BJ (cell line): ENCODE measurements at regions not wholly inside any gene's neighbourhood (a gene's known extent, or its start where the extent isn't known, plus 50 kb on each side); places are given as distances from the start of the nearest gene placed in this dataset.

Experiments
- CTCF ChIA-PET: fragments of 350-600 bp; formaldehyde crosslinking; extraction: SDS; loops from one replicate; lab custom pipeline; 2021; ENCODE audit warnings: antibody characterized with exemption, inconsistent platforms; lab: Yijun Ruan, JAX
- POLR2A ChIA-PET: fragments of 300-600 bp; sonication (Branson Sonifier 250); formaldehyde crosslinking; extraction: SDS; loops from one replicate; lab custom pipeline; 2021; ENCODE audit warnings: antibody characterized with exemption; lab: Charles Lee
- DNase-seq: peaks from one replicate; pipeline ENCODE4 v3.0.0-alpha.2; 2011; ENCODE audit warnings: low read depth
- H3K27me3 ChIP-seq: 2 replicates; pipeline ENCODE4 v1.6.0; 2011; ENCODE audit warnings: low read length; ENCODE audit not compliant: control insufficient read depth, insufficient read depth
- H3K36me3 ChIP-seq: 2 replicates; pipeline ENCODE4 v1.5.1; 2011; ENCODE audit warnings: low read length; ENCODE audit not compliant: control insufficient read depth, insufficient read depth
- H3K4me3 ChIP-seq: 2 replicates; pipeline ENCODE4 v1.5.1; 2011; ENCODE audit warnings: low read depth, mild to moderate bottlenecking, control low read depth, low read length
- CTCF ChIP-seq: IDR thresholded peaks from 2 replicates; pipeline ENCODE4 v1.5.1; 2011; ENCODE audit warnings: low read depth, mild to moderate bottlenecking, control low read depth, inconsistent platforms, low read length, moderate library complexity; ENCODE audit not compliant: insufficient read depth

- DNase-seq: no peak
- no peaks in the 10 kb centered on the region for H3K27me3 ChIP-seq
- TF ChIP-seq CTCF: no peak
- no peak overlapping the region for H3K4me3 ChIP-seq
- CTCF ChIA-PET: interaction anchor here (0.9 kb wide), 1 partner anchor 414 kb away, joined by 3 read pairs; no protein-coding TSS in a partner anchor
- no peaks in the 10 kb centered on the region for H3K36me3 ChIP-seq
- POLR2A ChIA-PET: interaction anchor here (0.5 kb wide), 1 partner anchor 95 kb away, joined by 3 read pairs; no protein-coding TSS in a partner anchor
These were observed 81.6 kb downstream of the SAMD9 start for GRCh38 chr7:93036149-93036640.

GRCh38 chr7:93031795-93032194 lies 86.0 kb downstream of the SAMD9 start:
- no peaks in the 10 kb centered on the region for H3K27me3 ChIP-seq
- ChIA-PET POLR2A (no interaction called here), CTCF (no interaction called here)
- no peak for TF ChIP-seq CTCF
- H3K36me3 ChIP-seq: no peaks in the 10 kb centered on the region
- DNase-seq: no peak
- H3K4me3 ChIP-seq: no peak overlapping the region

GRCh38 chr7:93030605-93031225 lies 87.1 kb downstream of the SAMD9 start:
- no peaks in the 10 kb centered on the region for H3K27me3 ChIP-seq
- no peak overlapping the region for H3K4me3 ChIP-seq
- ChIA-PET POLR2A (interaction anchor here (0.7 kb wide), 1 partner anchor 12 kb away, joined by 3 read pairs; no protein-coding TSS in a partner anchor), CTCF (no interaction called here)
- peak; percentile 58 for DNase-seq
- no peaks in the 10 kb centered on the region for H3K36me3 ChIP-seq
- no peak for TF ChIP-seq CTCF

GRCh38 chr7:93029056-93029455 lies 88.7 kb downstream of the SAMD9 start:
- H3K36me3 ChIP-seq: no peaks in the 10 kb centered on the region
- POLR2A ChIA-PET: no interaction called here
- CTCF ChIA-PET: no interaction called here
- H3K4me3 ChIP-seq: no peak overlapping the region
- no peak for TF ChIP-seq CTCF
- H3K27me3 ChIP-seq: no peaks in the 10 kb centered on the region
- no peak for DNase-seq

DNA sequence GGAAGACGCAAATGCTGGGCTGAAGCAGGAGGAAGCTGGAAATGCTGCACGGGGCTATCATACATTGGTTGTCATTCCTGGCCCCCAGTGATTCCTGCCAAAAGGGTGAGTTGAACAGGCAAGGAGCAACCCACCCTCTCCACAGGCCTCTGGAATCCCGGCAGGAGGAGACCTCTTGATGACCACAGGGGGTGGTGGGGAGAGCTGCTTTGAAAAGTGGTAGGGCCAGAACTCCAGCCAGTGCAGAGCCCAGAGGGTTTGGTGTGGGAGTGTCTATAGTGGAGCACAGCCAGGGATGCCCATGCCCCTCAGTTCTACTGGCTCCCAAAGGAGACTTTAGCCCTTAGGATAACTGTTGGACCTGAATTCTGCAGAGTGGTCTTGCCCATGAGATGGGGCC lies 89.2 kb downstream of the SAMD9 start:
- H3K36me3 ChIP-seq: no peaks in the 10 kb centered on the region
- ChIA-PET CTCF (no interaction called here), POLR2A (no interaction called here)
- no peak overlapping the region for H3K4me3 ChIP-seq
- DNase-seq: no peak
- H3K27me3 ChIP-seq: no peaks in the 10 kb centered on the region
- TF ChIP-seq CTCF: no peak
